GM10266 (cell line): ENCODE measurements at regions not wholly inside any gene's neighbourhood (a gene's known extent, or its start where the extent isn't known, plus 50 kb on each side); places are given as distances from the start of the nearest gene placed in this dataset.

Source experiments
- DNase-seq: peaks from one replicate; pipeline ENCODE4 v3.0.0; 2012; ENCODE audit errors: extremely low spot score
- TF ChIP-seq, protein P1 (sequence below): IDR thresholded peaks from 2 replicates; pipeline ENCODE4 v1.5.1; 2012; ENCODE audit warnings: mild to moderate bottlenecking, low read depth; ENCODE audit not compliant: control insufficient read depth, insufficient read depth; ENCODE audit errors: missing control alignments

DNA sequence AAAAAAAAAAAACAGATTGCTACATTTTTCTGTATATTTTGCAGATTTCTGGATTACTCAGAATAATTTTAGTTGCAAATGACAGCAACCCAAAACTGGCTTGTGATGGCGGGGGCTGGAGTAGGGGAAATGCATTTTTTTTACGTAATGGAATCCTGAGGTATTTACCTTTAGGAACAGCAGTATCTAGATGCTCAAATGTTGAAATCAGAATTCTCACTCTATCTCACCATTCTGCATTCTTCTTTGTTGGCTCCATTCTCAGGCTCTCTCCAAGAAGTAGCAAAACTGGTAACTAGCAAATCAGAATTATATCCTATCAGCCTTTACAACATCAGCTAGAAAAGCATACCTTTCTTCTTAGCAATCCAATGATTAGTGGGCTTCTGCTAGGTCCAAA, 554.3 kb downstream of the PRELID2 start:
- DNase-seq = no peak
- TF ChIP-seq, protein P1, sequence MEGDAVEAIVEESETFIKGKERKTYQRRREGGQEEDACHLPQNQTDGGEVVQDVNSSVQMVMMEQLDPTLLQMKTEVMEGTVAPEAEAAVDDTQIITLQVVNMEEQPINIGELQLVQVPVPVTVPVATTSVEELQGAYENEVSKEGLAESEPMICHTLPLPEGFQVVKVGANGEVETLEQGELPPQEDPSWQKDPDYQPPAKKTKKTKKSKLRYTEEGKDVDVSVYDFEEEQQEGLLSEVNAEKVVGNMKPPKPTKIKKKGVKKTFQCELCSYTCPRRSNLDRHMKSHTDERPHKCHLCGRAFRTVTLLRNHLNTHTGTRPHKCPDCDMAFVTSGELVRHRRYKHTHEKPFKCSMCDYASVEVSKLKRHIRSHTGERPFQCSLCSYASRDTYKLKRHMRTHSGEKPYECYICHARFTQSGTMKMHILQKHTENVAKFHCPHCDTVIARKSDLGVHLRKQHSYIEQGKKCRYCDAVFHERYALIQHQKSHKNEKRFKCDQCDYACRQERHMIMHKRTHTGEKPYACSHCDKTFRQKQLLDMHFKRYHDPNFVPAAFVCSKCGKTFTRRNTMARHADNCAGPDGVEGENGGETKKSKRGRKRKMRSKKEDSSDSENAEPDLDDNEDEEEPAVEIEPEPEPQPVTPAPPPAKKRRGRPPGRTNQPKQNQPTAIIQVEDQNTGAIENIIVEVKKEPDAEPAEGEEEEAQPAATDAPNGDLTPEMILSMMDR = no peak

DNA sequence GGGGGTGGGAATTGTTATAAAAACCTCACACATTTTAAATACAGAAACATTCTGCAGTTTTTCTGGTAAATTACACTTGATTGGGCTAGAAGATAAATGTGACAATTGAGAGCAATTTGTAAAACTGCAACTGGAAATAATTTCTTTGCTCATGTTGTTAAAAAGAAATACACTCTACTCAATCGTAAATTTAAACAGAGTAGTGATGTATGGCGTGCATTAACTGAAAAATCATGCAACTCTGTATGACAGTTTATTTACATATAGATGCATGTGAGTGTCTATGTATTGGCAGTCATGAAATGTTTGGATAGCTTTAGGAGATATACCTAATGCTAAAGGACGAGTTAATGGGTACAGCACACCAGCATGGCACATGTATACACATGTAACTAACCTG, 554.9 kb downstream of the PRELID2 start:
- TF ChIP-seq, protein P1 = no peak
- no peak for DNase-seq

DNA sequence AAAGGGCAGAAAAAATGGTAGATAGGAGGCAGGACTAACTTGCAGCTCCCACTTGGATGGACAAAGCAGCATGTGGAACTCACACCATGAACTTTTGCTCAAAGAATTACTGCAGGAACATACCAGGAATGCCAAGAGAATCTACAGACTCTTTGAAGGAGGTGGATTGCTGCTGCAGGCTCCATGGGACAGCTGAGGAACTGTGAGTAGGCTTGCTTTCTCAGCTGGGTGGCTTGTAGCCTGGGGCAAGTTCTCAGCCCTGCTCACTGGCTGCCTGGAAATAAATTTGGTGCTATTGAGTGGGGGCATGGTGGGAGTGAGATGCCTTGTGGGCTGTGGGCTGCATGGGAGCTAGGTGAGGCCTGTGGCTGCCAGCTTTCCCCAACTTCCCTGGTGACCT, 574.5 kb downstream of the PRELID2 start:
- DNase-seq = no peak
- TF ChIP-seq, protein P1 = no peak

DNA sequence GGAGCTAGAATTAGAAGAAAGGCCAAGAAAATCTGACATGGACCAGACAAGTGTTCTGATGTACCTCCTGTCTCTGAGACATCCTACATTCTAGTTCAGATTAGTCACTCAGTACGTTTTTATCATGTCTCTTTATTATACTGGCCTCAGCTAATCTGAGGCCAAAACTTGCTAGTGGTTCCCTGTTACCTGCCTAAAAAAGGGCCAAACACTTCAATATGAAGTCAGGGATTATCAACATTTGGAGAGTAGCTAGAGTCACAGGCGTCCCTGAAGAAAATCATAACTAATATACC, 587.4 kb downstream of the PRELID2 start:
- TF ChIP-seq, protein P1 = no peak

DNA sequence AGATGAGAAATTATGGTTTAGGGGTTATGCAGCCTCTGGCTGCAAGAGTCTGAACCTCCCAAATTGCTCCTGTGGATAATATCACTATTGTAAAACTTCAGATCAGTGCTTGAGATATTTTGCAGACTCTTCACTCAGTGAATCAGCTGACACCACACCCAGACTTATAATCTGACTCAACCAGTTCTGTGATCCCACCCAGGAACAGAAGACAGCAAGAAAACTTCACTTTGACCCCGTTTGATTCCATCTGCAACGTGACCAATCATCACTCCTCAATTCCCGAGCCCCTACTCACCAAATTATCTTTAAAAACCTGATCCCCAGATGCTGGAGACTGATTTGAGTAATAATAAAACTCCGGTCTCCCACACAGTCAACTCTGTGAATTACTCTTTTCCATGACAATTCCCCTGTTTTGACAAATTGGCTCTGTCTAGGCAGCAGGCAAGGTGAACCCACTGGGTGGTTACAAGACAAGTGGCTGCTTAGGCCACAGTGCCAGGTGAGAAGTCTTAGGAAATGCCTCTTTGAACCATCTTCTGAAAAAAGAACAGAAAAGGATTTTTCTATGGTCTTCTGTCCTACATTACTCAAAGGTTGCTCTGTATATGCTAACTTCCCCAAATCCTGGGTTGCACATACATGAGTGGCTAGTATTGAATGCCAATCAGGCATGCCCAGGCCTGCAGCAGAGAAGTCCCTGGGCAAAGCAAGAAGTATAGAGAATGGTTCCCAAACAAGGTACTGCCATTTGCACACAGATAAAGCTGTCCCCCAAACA, 588.0 kb downstream of the PRELID2 start:
- TF ChIP-seq, protein P1 = no peak
- DNase-seq = no peak

More for the DNA sequence above, 587.4 kb downstream of the PRELID2 start:
- DNase-seq = no peak

DNA sequence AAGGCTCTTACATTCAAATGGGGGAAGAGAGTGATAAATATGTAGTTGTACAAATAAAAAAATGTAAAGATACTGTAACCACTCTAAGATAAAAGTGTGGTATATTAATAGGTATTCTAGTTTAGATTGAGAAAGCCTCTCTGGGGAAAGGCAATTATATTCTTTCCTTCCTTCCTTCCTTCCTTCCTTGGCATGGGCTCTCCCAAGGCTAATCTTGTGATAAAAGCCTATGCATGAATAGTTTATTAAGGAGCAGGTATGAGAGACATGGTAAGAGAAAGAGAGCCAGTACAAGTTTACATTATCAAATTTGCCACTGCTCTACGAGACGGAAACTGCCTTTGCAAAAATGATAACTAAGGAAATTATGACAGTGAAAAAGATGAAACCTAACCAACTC, 588.8 kb downstream of the PRELID2 start:
- TF ChIP-seq, protein P1 = no peak

DNA sequence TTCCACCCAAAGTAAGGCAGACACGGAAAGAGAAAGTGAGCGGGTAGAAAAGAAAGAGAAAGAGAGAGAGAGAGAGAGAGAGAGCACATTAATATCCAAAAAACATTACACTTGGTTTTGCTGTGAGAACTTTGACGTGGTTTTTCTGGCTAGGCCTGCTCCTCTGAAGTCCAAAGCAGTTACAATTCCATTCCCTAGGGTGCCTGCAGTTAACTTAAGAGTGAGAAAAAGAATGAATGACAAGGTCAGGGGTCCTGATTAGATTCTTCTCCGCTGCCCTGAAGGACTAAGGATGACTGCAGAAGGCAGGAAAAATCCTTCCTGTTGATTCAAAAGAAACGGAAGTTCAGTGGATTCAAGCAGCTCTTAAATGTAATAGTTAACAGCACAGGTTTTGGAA, 589.8 kb downstream of the PRELID2 start:
- TF ChIP-seq, protein P1 = no peak
- DNase-seq = no peak

More for the DNA sequence above, 588.8 kb downstream of the PRELID2 start:
- DNase-seq = no peak
